NCI-H2196 (cell line): ENCODE measurements at regions not wholly inside any gene's neighbourhood (a gene's known extent, or its start where the extent isn't known, plus 50 kb on each side); places are given as distances from the start of the nearest gene placed in this dataset.

Experiments
- DNase-seq: peaks from one replicate; lab custom pipeline; 2025; ENCODE audit not compliant: unreplicated experiment; lab: John Stamatoyannopoulos, UW

- DNase-seq: no peak
These were observed 273.1 kb downstream of the LRATD1 start for GRCh38 chr2:14905571-14905970.

- DNase-seq: no peak
These were observed 274.6 kb downstream of the LRATD1 start for GRCh38 chr2:14907014-14907612.

DNA sequence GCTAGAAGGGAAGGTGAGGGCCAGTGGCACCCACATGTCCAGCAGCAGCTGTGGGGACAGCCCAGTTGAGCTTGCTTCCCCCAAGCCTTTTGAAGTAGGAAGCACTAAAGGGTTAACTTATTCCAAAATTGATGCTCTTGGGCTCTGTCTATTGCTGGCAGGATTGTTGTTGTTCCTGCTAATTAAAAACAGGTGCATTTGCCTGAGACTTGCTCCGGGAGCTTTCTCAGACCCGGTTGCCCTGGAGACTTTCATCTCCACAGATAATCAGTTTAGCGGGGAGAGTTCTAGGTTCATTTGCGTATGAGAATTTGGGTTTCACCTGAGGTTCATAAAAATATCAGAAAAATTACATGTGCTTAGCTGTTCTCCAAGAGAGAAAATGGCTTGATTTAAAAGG is 277.3 kb downstream of the LRATD1 start:
- no peak for DNase-seq

- no peak for DNase-seq
These were observed 278.1 kb downstream of the LRATD1 start for GRCh38 chr2:14910654-14911053.

DNA sequence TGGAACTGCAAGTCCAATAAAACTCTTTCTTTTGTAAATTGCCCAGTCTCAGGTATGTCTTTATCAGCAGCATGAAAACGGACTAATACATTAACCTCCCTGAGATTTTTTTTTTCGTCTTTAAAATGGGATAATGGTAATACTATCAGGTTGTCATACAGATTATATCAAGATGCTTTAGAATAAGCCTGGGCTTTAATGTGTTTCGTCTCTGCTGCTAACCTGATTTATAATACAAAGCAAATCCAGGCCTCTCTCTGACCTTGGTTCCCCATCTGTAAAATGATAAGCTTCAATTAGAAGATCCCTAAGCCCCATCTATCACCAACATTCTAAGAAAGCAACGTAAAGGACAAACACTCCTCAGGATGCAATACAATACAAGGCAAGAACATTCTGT is 283.5 kb downstream of the LRATD1 start:
- no peak for DNase-seq

DNA sequence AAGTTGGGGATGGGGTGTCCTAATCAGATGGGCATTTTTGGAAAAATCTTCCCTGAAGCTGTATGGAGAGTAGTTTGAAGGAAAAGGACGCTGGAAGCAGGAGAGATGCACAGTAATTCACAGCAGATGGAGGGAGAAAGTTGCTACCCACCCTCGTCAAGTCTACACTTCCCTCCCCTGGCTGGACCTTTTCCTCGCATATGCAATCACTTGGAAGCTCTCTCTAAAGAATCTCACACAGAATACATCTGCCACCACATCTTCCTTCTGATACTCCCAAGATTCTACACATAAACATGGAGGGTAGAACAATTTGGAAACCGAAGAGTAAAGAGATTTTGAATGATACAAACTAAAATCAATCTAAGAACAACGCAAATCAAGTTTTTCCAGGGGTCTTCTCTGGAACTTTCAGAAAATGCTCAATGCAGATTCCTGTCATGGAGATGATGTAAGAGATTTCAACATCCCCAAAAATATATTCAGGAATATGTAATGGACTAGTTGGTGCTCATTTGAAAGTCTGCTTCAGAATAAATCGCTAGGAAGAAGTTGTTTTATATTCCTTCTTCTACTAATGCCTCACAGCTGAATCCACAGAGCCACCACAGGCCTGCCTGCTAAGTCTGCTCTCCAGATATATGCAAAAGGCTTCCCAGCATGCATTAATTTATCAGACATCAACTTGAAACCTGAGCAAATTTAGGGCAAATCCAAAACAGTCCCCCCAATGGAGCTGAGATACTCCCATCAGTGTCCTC is 291.5 kb downstream of the LRATD1 start:
- DNase-seq: no peak

DNA sequence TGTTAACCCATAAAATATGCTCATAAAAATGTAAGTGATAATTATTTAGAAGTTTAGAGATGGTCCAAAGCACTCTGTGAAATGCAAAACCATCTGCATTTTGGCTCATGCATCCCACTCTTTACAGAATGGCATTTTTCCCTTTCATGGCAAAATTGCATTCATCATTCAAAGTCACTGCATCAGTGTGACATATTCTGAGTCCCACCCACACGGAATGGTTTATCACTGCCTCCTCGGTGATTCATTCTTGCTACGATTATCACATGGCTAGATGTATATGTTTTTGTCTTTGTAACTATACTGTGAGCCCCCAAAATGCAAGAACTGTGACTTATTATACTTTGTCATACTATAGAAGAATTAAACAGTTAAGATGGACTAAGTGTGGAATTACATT is 293.0 kb downstream of the LRATD1 start:
- DNase-seq: no peak

DNA sequence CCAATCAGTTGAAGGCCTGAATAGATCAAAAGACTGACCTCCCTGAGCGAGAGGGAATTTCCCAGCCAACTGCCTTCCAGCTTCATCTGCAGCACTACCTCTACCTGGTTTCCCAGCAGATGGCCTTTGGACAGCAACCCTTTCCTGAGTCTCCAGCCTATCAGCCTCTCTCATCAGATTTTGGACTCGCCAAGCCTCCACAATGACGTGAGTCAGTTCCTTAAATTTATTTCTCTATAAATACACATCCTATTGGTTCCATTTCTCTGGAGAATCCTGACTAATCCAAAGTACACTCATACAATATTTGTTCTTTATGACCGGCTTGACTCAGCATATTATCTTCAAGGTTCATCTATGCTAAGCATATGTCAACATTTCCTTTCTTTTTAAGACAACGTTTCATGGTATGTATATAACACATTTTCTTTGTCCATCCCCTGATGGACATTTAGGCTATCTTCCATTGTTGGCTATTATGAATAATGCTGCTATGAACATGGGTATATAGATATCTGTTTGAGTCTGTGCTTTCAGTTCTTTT is 294.6 kb downstream of the LRATD1 start:
- no peak for DNase-seq

GRCh38 chr2:14928056-14928455 is 295.5 kb downstream of the LRATD1 start:
- no peak for DNase-seq

- DNase-seq: peak; percentile 81
These were observed 297.9 kb downstream of the LRATD1 start for GRCh38 chr2:14930441-14930840.

- DNase-seq: no peak
These were observed 299.8 kb downstream of the LRATD1 start for GRCh38 chr2:14932285-14932684.

GRCh38 chr2:14933753-14934152 is 301.2 kb downstream of the LRATD1 start:
- no peak for DNase-seq

DNA sequence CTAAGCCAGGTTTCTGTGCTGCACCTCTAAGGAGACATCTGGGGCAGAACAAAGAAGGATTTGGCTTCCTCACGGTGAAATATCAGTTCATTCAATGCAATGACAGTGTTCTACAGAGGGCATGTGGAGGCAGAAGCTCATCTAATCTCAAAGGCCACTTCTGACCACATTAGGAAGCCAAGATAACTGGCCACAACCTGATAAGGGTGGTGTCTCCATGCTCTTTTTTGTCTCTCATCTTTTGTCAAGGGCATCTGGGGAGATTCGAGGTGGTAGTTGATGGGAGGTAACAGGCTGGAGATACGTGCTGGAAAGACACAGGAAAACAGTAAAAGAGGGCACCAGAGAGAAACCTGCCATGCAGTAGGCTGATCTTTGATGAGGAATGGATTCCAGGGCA is 303.9 kb downstream of the LRATD1 start:
- no peak for DNase-seq

DNA sequence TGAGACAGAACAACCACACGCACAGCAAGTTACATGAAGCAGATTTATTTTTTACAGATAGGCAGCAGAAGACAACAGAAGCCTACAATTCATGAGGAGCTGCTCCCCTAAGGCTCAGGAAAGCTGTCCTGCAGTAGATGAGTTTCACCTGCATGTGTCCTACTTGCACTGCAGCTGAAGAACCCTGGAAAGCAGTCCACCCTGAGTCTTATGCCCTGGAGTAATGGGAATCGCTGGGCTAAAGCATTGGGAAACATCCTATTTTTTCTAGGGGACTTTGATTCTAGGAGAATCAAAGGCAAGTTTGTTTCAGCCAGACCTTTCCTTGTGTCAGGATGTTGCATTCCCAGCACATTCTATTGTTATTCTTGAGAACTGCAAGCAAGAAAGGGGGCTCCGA is 304.8 kb downstream of the LRATD1 start:
- no peak for DNase-seq

DNA sequence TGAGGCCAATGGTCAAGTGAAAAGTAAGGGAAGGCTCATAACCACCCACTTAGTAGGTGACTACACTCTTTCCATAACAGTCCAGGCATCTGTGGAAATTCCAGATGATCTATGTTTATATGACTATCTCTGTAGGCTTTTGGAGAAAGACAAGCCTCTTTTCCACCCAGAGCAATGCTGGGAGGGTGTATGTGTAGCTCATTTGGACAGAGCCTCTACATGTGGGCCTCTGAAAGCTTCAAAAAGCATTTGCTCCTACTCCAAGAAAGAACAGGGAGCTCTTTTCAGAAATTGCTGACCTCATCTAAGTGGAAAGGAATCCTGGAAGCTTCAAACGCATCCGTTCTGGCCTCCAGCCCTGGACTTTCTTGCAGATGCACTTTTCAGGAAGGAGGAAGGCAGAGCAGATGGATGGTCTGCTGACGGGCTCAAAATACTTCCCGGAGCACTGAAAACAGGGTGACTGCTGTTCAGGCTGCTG is 308.7 kb downstream of the LRATD1 start:
- no peak for DNase-seq

GRCh38 chr2:14942987-14943386 is 310.5 kb downstream of the LRATD1 start:
- DNase-seq: no peak

GRCh38 chr2:14944562-14945346 is 312.2 kb downstream of the LRATD1 start:
- peak; percentile 25 for DNase-seq

GRCh38 chr2:14951569-14952285 is 319.2 kb downstream of the LRATD1 start:
- no peak for DNase-seq

GRCh38 chr2:14952400-14952963 is 320.0 kb downstream of the LRATD1 start:
- no peak for DNase-seq

DNA sequence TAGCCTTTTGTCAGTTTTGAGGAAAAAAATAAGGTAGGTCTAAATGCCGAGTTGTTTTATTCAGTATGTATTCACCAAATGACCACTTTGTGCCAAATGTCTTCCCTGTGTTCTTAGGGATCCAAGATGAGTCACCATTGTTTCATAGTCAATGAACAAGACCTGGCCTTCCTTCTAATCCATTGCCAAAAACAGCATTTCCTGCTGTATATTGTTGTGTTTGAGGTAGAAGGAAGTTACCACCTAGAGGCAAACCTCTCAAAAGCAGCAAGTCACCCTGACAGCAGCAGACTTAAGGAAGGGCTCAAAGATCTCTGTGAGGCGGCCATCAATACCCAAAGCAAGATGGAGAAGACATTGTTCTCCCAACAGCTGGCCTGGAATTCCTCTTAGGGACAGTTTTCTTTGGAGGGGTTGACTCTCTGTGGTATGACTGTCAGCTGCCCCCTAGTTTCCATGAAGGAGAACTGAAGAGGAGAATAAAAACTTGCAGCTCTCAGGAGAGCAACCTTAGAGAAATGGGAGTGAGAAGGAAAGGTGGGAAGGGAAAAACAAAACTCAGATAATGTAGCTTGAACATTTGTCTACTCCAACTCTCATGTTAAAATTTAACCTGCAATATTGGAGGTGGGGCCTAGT is 328.3 kb downstream of the LRATD1 start:
- DNase-seq: no peak
